Smooth muscle cell of the brain vasculature (primary cell): ENCODE measurements at regions not wholly inside any gene's neighbourhood (a gene's known extent, or its start where the extent isn't known, plus 50 kb on each side); places are given as distances from the start of the nearest gene placed in this dataset.

Experiments
- DNase-seq: peaks from one replicate; pipeline ENCODE4 v3.0.0-alpha.2; 2012; ENCODE audit warnings: low read depth, low spot score

- DNase-seq = no peak
These were observed 444.9 kb upstream of the CLINT1 start for GRCh38 chr5:158303883-158304282.

DNA sequence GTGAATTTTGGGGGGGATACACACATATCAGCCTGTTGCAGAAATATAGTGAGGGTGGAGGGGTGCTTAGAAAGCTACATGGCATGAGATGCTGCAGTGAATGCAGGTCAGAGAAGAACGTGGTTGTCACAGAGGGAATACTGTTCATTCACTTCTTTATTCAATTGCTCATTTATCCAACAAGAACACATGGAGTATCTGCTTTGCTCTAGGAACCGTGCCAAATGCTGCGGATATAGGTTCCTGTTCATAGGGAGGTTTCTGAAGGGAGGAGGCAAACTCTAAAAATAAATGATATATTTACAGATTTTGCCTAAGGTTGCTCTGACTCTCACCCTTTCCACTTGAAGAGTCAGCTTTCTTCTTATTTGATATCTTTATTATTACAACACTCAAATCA is 444.3 kb upstream of the CLINT1 start:
- DNase-seq = no peak

DNA sequence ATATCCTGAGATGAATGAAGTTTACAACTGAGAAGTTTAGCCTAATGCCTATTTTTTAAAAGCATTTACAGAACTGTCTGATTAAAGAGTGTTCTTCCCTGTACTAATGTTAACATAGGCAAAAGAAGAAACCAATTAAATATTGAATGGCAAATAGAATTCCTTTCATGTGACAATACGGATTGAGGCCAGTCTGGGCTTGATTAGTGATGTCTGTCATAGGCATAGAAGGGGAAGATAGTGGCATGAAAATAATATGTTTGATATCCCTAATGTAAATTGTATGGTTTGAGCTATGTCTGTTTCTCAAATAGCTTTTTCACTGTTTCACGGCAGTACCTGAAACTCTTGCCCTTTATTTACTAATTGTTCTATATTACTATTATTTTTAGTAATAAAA is 443.1 kb upstream of the CLINT1 start:
- DNase-seq = no peak

DNA sequence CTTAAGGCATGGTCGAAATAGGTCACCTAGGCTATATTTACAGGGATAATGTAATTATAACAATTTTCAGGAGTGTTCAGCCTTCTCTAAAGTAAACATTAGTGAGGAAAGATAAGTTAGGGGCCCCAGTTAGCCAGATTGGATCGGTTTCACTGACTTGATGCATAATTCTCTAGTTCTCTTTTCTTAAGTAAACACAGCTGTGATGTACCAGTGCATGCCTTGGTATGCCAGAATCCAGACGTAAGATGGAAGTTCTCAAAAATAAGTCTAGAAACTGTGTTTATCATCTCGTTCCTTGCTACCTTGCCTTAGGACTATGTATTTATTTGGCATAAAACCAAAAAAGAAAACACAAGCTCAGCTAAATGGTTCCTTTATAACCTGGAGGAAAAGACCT is 442.2 kb upstream of the CLINT1 start:
- no peak for DNase-seq

DNA sequence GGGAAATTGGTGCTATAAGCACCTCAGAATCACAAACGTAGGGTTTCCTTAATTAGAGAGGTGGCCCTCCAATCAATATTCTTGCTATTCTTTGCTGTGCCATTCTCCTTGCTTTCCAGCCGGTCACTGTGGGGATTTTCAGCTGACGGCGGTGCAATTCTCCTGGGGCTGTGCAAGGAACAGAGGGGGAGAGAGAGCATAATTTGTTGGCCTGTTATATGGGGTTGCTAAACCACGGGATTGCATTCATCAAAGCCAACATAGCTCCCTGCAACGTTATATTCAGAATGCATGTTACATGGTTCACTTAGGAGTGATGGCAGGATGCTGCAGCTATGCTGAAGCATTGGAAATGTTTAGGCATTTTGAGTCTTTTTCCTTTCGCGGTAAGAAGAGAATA is 441.3 kb upstream of the CLINT1 start:
- no peak for DNase-seq

- DNase-seq = no peak
These were observed 438.1 kb upstream of the CLINT1 start for GRCh38 chr5:158297002-158297527.

GRCh38 chr5:158294701-158295100 is 435.8 kb upstream of the CLINT1 start:
- DNase-seq = no peak

DNA sequence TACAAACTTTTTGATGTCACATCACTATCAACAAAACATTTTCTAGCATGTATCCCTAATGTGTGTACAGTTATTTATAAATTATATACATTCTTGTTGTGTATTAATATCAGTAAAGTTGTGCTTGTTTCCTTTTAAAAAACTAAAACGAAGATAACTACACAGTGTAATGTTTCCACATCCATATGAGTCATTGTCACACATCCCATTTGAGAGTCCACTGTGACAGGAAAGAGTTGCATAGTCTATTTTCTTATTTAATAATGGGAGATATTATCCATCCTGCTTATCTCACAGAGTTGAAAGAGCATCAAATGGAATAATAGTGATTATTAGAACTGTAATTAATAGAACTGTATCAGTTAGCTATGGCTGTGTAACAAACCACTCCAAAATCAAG is 434.0 kb upstream of the CLINT1 start:
- DNase-seq = no peak

- no peak for DNase-seq
These were observed 431.0 kb upstream of the CLINT1 start for GRCh38 chr5:158289967-158290366.

DNA sequence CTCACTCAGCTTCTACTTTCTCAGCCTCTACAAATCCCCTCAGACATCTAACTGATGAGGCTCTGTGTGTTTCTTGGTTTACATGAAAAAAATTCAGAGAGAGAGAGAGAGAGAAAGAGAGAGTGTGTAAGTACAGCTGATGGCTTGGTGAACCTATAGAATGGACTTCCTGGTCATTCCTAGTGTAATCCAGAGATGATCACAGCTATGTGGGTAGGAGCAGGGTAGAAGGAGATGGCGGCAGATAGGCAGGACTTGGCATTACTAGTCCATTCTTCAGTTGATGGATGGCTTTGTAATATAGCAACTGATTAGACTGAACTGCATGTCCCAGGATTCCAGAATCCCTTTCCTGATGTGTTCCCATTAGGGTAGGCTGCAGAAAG is 429.3 kb upstream of the CLINT1 start:
- DNase-seq = no peak

- DNase-seq = peak; percentile 60
These were observed 428.8 kb upstream of the CLINT1 start for GRCh38 chr5:158287643-158288271.

DNA sequence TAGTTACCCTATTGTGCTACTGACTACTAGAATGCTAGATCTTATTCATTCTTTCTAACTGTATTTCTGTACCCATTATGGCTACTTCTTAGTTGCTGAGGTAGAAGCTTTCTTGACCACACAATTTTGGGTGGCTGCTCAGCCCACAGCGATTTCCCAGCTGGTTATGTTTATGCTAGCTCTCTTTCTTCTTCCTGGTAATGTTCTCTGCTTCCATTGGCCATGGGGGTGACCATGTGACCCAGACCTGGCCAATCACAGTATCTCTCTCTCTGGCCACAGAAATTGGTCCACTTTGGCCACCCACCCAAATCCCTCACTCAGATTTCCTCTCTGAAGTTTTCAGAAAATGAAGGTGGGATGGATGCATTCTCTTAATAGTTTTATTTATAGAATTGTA is 427.9 kb upstream of the CLINT1 start:
- no peak for DNase-seq

- DNase-seq = no peak
These were observed 426.8 kb upstream of the CLINT1 start for GRCh38 chr5:158285698-158286097.

DNA sequence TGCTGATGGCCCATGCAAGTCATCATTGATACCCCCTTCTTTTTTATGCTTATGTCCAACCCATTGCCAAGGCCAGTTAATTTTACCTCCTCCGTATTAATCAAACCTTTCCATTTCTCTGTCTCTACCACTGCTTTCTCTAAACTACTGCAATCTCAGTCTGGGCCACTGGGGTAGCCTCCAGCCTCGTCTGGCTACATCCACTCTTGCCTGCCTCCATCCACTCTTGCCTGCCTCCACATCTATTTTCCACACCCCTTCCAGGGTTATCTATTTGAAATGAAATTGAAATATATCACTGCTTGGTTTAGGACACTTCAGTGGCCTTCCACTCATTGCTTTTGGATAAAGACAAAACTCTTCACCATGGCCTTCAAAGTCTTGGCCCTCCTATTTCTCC is 425.3 kb upstream of the CLINT1 start:
- DNase-seq = no peak

DNA sequence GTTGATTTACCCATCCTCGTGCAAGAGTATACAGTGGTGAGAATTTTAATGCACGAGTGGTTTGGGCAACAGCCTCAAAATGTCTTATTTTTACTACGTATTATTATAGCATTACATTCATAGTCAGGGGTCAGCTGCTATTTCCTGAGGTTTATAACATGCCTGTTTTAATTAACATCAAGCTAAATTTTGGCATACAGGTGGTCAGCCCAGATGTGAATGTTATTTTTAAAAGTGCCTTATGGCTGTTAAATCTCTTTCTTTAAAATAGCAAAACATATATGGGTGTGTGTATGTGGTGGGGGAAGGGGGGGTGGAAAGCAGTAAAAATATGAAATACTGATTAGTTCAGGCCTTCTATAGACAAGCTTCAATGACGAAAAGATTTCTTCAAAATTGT is 424.5 kb upstream of the CLINT1 start:
- no peak for DNase-seq

DNA sequence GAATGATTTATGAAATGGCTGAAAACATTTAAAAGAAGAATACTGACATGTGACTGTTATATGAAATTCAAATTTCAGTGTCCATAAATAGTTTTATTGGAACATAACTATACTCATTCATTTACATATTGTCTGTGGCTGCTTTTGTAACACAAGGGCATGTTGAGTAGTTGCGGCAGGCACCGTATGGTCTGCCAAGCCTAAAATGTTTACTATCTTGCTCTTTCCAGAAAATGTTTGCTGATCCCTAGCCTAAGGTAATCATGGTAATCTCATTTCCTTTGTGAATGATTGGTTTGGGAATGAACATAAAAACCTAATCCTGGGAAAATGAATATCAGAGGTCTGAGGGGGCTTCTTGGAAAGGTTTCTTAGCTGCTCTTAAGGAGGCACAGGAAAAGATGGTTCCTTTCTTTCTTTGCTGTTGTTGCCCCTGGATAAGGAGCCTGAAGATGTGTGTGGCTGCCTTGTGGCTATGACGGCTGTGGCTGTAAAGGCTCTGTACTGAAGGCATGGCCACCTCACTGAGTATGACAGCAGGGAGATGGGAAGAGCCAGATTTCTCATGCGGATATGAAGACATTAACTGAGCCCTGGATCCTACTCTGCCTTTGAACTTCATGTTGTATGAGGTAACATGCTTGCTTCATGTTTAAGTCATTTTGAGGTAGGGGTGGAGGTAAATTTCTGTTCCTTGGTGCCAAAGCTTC is 419.4 kb upstream of the CLINT1 start:
- DNase-seq = no peak

DNA sequence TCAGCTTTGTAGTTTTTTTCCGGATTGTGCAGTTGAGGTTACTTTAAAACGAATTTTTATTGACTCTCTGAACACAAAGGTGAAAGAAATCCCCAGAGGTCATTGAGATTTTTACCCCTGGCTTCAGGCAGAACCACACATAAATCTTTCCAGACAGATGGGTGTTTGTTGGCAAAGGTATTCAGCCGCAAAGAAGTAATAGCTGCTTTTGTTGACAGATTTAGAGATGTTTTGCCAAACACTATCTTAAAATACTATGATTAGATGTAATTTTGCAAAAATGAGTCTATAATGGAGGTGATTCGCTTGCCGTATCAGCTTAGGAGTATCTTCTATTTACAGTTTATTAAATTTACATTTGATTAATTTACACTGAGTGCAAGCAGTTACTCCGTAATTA is 418.3 kb upstream of the CLINT1 start:
- no peak for DNase-seq

- DNase-seq = no peak
These were observed 417.7 kb upstream of the CLINT1 start for GRCh38 chr5:158276692-158277091.

- DNase-seq = no peak
These were observed 416.6 kb upstream of the CLINT1 start for GRCh38 chr5:158275511-158275910.

DNA sequence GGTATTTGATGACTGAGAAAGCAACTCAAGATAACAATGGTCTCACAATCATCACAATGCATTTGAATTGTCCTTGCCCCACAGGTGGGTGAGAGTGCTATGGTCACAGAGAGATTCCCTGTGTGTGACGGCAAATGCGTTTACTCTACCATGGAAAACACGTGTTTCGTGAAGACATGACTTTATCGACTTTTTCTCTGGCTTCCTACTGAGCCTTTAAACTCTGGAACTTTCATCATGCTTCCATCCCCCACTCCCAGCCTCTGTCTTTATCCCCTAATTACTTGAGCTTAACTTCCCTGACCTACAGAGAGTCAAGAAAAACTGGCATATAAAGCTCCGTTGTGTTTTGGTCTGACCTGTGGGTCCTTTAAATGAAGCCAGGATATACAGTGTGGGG is 414.1 kb upstream of the CLINT1 start:
- DNase-seq = no peak

DNA sequence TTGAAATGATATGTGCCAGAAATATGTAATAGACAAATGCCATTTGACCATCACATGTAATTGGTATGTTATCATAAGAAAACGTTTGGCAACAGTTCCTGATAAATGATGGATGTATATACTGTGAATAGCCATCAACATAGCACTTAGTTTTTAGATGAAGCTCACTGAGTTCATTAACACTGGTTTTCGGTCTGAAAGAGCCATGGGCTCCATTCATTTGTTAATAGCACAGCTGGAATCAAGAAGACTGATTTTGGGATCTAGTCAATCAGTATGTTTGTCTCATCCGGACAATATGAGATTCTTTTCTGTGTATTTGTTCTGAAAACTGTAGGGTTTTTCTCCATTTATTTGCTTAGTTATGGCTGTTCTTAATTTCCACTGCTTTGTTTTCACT is 413.5 kb upstream of the CLINT1 start:
- DNase-seq = no peak

GRCh38 chr5:158270996-158271554 is 412.1 kb upstream of the CLINT1 start:
- no peak for DNase-seq

DNA sequence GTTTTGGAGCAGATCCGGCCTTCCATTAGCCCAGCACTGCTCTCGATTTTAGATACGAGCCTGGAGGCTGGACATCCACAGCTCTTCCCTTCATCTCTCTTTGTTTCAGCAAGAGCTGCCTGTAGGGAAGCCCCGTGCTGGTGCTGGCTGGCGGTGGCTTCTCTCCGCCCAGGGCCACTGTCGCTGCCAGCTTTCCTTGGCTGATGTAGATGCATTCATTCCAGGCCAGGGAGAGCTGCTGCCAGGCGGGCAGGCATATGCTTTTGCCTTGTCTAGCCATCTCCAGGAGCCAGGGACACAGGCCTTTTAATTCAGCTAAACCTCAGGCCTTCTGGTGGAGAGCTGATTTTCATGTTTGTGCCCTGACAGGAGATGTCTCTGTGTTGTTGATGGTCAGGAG is 409.3 kb upstream of the CLINT1 start:
- DNase-seq = no peak
